Astrocyte of the cerebellum (primary cell): ENCODE measurements at regions not wholly inside any gene's neighbourhood (a gene's known extent, or its start where the extent isn't known, plus 50 kb on each side); places are given as distances from the start of the nearest gene placed in this dataset.
"Not testable (repeated sequence)": the region's sequence is repeated elsewhere in the genome, so short reads cannot be mapped to it uniquely, and the experiment has no call there.

Source experiments
- DNase-seq: peaks from one replicate; pipeline ENCODE4 v3.0.0-alpha.2; 2011; ENCODE audit warnings: low read depth
- H3K4me3 ChIP-seq: 2 replicates; pipeline ENCODE4 v1.5.1; 2011; ENCODE audit warnings: mild to moderate bottlenecking, low read depth, low read length, moderate library complexity
- in situ Hi-C: cut with HindIII; loops from 2 replicates; pipeline ENCODE4 v1.10.0; 2017; ENCODE audit warnings: low sequenced_read_pairs

GRCh38 chr15:30470601-30471365, 56.7 kb upstream of the GOLGA8R start:
- H3K4me3 ChIP-seq: peak overlapping the region; percentile 31
- in situ Hi-C loops, DNase-seq: not testable (repeated sequence)

GRCh38 chr15:30471366-30471749, 57.3 kb upstream of the GOLGA8R start:
- in situ Hi-C loops, DNase-seq: not testable (repeated sequence)
- peak overlapping the region; percentile 31 for H3K4me3 ChIP-seq

- in situ Hi-C loops: not testable (repeated sequence)
Observed at GRCh38 chr15:30471817-30472551, 57.9 kb upstream of the GOLGA8R start.

GRCh38 chr15:30484887-30485286, 67.0 kb upstream of the GOLGA8Q start:
- in situ Hi-C loops, DNase-seq: not testable (repeated sequence)

More at GRCh38 chr15:30471817-30472551, 57.9 kb upstream of the GOLGA8R start:
- not testable (repeated sequence) for H3K4me3 ChIP-seq, DNase-seq

GRCh38 chr15:30489237-30489636, 62.6 kb upstream of the GOLGA8Q start:
- in situ Hi-C loops, DNase-seq, H3K4me3 ChIP-seq: not testable (repeated sequence)

More at GRCh38 chr15:30484887-30485286, 67.0 kb upstream of the GOLGA8Q start:
- H3K4me3 ChIP-seq: not testable (repeated sequence)

GRCh38 chr15:30490334-30490733, 61.5 kb upstream of the GOLGA8Q start:
- H3K4me3 ChIP-seq, DNase-seq, in situ Hi-C loops: not testable (repeated sequence)

- in situ Hi-C loops, DNase-seq, H3K4me3 ChIP-seq: not testable (repeated sequence)
Observed at GRCh38 chr15:30493947-30494346, 57.9 kb upstream of the GOLGA8Q start.

- DNase-seq, H3K4me3 ChIP-seq, in situ Hi-C loops: not testable (repeated sequence)
Observed at GRCh38 chr15:30497275-30497674, 54.6 kb upstream of the GOLGA8Q start.

GRCh38 chr15:30499233-30499632, 52.6 kb upstream of the GOLGA8Q start:
- in situ Hi-C loops, DNase-seq, H3K4me3 ChIP-seq: not testable (repeated sequence)

GRCh38 chr15:30500511-30500910, 51.3 kb upstream of the GOLGA8Q start:
- H3K4me3 ChIP-seq, in situ Hi-C loops, DNase-seq: not testable (repeated sequence)
